Kidney capillary endothelial cell (primary cell): ENCODE measurements at regions not wholly inside any gene's neighbourhood (a gene's known extent, or its start where the extent isn't known, plus 50 kb on each side); places are given as distances from the start of the nearest gene placed in this dataset.

Experiments used
- DNase-seq: peaks from one replicate; pipeline ENCODE4 v3.0.0-alpha.2; 2018; ENCODE audit warnings: low spot score

DNA sequence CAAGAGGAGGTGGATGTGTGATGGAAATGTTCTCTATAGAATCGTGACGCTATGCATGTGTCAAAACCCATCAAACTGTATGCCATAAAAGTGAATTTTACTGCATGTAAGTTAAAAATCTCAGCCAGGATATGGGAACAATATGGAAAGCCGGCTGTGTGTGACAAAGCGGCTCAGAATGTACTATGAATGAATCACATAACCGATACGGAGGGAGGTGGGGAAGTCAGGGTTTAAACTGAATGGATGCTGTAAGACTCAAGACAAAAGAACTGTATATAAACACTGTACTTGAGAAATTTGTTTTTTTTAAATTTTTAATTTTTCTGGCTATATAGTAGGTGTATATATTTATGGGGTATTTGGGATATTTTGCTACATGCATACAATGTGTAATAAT is 111.6 kb upstream of the PDE4B start:
- peak; percentile 34 for DNase-seq

DNA sequence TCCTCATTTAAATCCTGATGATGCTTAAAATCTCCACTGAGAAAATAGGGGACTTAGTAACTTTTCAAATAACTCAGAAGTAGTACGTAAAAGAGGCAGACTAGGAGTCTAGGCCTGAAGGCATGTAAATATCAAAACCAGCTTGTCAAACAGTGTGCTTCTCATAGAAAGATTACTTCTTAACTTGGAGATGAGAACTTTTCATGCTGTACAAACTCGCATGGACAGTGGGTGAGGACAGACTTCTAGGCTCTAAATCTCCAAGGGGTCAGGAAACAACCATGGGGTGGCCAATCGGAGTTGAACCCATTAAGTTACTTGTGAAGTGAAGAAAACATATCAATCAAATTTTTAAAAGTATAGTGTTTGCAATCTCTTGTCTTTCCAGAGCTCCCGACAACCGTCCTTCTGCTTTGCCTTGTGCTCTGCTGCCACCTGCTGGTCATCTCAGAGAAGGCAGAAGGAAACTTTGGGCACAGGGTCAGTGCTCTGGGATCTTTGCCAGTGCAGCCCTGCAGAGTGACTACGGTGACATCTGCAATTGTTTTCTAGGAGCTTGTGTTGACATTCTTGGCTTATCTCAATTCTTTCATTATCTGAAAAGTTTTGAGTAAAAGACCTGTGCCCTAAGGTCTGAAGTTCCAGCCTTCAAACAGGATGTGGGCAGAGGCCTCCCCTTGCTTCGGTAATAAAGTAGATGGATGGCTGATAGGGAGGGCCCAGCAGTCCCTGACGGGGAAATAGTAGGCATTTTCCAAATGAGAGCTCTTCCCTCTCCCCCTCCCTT is 105.1 kb upstream of the PDE4B start:
- DNase-seq, result peak; percentile 82

DNA sequence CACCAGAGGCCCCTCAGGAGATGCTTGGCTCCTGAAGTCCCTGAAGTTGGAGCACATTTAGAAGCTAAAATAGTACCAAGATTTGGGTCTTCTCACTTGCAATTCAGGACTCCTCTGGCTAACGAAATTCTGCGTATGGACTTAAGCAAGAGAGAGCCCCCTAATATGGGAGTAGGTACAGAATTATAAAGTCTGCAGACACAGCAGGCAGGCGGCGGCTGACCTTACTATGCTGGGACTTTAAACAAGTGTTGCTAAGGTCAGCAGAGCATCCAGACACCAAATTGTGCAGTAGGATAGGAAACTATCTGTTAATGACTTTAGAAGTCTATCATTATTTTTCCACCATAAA is 104.5 kb upstream of the PDE4B start:
- DNase-seq, result no peak

DNA sequence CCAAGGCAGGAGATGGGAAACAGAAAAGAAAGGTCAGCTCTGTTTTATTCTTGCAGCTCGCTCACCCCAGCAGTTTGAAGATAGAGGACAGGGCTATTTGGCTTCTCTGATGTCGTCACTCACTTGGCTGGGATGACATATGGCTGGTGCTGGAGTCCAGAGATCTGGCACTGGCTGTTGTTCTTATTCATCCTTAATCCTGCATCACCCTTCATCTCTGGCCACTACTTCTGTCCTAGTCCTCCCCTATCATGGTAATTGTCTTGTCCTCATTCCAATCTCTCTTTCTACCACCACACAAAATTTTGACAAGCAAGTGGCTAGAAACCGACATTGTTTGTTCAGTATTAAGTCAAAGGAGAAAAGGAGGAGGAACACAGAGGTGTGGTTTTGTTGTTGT is 103.8 kb upstream of the PDE4B start:
- DNase-seq, result no peak

DNA sequence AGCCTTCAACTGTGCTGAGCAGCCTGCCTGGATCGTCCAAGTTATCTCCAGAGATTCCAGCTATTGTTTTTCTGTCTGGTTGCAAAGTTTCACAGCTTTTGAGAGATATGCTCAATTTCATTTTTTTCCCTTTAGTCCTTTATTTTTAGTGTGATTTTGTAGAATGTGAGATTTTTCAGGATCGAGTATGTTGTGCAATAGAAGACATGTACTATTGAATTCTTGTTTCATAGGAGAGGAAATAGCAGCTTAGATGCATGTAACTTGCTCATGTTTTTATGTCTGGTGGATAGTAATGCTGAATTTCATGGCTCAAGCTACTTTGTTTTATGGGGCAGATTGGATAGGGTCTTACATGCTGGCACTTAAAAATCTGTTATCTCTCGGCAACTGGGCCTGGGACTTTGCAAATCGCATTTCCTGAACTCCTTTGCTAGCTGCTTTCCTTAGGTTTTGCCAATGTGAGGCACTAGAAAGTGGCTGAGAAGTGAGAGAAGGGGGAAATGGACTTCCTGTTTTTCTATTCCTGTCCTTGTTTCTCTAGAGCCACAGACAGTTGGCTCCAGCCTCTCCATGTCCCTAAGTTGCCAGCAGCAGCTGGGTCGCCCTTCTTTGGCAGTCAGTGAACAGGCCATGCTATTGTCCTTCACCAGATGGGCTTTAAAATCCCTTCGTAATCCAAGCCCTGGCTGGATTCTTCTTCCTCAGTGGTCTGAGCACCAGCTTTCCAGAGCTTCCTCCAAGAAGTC is 101.4 kb upstream of the PDE4B start:
- DNase-seq, result no peak

DNA sequence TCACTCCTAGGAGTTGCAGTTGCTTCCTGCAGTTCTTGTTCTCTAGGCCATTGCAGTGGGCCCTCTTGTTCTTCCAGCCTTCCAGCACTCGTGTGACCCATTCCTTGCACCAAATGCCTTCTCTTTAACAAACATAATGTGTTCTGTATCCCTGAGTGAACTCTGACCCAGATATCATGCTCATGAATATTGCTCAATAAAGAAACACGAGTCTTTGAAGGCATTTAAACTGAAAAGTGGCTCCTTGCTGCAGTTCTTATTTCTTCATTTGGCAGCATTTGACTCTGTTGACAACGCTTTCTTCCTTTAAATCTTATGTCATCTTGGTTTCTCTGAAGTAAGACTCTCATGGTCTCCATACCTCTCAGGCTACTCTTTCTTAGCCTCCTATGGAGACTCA is 100.7 kb upstream of the PDE4B start:
- no peak for DNase-seq

DNA sequence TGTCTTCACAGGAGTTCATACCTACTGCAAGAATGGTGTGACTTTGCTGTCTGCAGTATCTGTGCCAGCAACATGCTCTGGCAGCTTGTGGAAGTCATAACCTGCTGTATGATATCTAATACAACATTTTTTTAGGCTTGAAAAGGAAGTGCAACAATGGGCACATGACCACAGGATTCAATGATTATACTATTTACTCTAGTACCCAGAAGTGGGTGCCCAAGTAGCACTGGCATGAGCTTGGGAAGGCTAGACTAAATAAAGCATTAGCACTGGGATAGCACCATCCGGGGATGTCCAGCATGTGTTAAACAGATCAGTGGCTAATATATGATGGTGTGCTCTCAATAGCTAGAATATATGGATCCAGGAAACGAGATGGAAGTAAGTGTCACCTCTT is 98.6 kb upstream of the PDE4B start:
- DNase-seq, result no peak

DNA sequence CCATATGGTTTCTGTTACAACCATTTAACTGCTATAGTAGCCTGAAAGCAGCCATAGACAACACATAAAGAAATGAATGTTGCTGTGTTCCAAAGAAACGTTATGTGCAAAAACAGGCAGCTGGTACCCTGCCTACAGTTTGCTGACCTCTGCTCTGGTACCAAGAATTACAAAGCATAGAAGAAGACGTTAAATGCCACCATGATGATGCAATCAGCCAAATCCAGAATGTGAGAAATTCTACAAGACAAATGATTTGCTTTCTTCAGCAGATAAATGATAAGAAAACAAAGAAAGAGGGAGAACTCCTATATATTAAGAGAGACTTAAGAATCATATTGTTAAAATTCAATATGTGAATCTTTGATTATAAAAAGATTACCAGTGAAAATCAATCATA is 97.8 kb upstream of the PDE4B start:
- no peak for DNase-seq

DNA sequence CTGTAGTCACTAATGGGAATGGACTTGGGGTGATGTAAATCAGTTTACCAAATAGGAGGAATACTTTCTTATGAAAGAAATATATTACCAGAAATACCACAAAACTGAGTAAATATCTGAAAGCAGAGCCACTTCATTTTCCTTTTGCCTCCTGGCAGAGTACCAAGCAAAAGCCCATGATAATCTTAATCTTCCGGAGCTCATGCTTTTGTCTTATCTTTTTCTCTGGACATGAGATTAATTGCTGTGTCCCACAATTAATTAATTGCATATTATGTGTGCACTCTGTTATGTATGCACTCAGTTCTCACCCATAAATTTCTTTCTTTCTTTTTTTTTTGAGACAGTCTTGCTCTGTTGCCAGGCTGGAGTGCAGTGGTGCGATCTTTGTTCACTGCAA is 94.1 kb upstream of the PDE4B start:
- no peak for DNase-seq

DNA sequence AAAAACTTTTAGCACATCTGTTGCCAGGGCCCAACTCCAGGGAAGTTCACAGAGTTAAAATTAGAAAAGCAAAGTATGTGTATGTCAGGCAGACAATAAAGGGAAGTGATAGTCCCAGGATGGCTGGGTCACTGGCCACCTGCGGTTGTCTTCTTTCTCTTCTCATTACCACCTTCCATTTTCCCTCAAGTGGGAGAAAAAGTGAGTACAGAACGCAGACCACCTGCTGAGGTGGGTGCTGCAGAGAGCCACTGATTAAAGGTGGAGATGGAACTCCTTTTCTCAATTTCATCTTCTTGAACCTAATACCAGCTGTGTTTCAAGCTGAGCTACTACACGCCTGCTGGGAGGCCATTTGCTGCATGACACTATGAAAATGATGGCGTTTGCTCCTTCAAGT is 88.8 kb upstream of the PDE4B start:
- no peak for DNase-seq

DNA sequence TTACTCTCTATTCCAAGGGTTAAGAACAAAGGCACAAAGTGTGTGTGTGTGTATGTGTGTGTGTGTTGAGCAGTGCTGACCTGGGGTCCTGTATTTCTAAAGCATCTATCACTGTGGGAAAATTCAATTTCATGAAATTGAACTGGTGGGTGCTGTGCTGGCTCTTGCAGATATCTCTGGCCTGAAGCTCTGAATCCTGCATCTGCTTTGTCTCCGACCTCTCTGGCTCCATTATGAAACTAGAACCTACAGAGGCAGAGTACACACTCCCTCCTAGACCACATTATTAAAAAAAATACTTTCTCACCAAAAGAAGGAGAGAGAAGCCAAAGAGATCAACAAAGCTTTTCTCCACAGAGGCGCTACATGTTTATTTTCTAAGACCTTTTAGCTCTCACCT is 88.4 kb upstream of the PDE4B start:
- DNase-seq, result no peak

DNA sequence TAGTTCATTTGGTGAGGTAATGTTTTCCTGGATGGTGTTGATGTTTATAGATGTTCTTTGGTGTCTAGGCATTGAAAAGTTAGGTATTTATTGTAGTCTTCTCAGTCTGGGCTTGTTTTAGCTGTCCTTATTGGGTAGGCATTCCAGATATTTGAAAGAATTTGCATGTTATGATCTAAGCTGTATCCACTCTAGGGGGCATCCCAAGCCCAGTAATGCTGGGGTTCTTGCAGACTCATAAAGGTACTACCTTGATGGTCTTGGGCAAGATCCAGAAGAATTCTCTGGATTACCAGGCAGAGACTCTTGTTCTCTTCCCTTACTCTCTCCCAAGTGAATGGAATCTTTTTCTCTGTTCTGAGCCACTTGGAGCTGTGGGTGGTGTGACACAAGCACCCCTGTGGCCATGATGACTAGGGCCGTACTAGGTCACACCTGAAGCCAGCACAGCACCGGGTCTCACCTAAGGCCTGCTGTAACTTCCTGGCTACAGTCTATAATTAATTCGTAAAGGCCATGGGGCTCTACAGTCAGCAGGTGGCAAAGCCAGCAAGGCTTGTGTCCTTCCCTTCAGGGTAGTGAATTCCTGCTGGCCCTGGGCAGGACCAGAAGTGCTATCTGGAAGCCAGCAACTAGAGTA is 74.8 kb upstream of the PDE4B start:
- peak; percentile 5 for DNase-seq

DNA sequence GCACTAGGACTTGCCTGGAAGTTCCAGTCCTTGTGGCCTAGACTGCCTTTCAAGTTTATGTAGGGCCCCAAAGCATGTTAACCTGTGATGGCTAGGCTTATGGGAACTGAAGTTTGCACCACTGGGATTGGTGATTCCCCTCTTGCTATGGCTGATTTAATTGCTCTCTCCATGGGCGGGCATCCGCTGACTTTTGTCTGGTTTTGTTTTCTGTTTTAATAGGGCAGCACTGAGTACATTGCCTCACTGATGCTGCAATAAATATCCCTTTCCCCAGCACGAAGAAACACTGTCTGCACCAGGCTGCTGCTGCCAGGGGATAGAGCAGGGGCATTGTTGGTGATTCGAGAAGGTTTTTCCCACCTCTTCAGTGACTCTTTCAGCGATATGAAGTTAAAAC is 73.3 kb upstream of the PDE4B start:
- DNase-seq, result no peak

DNA sequence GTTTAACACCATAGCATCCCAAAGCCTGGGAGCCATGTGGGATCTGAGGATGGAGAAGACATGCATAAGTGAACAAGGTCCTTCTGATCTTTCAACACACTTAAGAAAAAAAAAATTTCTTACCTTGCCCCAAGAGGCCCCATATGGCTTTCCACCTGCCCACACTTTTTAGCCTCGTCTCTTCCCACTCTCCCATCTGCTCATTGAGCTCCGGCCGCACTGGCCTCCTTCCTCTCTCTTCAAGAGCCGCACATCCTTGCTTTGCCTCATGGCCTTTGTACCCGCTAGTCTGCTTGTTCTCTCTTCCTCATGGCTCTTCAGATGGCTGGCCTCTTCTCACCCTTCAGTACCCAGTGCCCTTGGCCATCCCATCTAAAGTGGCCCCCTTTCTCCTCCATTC is 70.2 kb upstream of the PDE4B start:
- no peak for DNase-seq

DNA sequence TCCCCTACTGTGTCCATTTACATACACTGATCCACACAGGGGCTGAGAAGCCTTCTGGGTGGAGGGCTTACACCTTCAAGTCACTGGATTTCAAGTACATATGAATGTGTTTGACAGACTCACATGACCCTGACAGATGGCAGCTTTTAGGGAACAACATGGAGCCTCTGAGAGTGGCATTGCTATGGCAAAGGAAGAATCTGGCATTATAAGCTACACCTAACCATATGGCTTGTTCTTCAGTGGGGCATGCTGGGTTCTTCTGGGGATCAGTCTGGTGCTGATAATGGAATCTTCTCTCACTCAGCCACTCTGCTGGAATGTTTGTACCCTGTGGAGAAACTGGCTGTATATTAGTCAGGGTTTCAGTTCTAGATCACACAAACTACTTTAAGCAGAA is 68.5 kb upstream of the PDE4B start:
- DNase-seq, result no peak

DNA sequence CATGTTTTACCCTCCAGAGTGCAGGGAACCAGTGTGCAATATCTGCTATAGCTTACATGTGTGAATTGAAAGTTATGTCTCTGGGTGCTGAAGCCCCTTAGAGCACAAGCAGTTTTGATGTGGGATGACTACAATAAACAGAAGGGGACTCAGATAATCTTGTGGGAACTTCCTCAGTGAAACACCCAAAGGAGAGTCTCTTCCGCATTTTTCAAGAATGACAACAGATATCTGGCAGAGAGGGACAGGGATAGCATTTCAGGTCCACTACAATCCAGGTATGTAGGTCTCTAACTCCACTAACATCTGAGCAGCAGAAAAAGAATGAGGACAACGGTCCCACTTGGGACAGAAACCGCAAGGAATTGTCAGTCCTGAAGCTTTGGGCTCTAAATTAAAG is 67.6 kb upstream of the PDE4B start:
- no peak for DNase-seq

DNA sequence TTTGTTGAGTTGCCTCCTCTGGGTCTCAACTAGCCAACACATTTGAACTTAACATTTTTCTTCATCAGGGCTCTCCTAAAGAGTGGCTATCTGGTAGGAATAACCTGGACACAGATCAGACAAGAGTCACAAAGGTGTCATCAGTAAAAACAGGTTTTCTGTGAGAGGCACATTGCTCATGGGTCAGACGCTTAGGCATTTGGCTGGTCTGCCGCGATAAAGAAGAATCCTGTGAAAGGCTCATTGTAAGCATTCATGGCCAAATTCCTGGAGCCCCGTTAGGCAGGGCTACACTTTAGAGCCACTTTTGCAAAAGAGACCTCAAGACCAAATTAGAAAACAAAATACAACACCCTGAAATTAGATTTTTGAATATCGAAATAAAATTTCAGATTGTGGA is 64.2 kb upstream of the PDE4B start:
- no peak for DNase-seq

DNA sequence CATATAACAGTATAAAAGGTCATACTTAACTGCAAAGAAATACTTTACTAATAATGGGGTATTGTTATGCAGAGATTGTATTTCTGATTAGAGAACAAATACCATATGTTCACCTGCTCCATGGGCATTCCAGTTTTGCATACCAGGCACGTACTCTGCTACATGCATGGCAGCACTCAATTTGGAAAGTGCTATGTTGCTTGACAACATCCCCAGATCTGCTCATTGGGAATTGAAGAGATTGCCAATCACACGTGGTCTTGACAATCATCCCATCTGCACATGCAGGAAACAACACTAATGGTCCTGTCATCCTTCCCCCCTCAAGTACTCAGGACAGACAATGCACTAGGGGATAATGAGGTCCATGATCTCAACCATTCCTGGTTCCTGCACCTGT is 63.4 kb upstream of the PDE4B start:
- DNase-seq, result no peak

DNA sequence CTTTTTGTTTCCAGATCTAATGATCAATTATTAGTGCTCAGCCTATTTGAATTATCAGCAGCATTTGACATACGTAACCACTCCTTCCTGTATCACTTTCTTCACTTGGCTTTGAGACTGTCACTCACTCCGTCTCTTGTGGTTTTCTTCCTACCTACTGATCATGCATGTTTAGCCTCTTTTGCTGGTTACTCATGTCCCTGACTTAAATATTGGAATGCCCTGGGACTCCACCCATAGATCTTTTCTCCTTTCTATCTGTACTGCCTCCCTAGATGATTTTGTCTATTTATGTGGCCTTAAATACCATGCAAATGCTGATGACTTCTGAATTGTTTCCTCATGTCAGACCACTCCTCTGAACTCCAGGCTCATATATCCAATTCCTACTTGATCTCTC is 57.7 kb upstream of the PDE4B start:
- DNase-seq, result no peak

DNA sequence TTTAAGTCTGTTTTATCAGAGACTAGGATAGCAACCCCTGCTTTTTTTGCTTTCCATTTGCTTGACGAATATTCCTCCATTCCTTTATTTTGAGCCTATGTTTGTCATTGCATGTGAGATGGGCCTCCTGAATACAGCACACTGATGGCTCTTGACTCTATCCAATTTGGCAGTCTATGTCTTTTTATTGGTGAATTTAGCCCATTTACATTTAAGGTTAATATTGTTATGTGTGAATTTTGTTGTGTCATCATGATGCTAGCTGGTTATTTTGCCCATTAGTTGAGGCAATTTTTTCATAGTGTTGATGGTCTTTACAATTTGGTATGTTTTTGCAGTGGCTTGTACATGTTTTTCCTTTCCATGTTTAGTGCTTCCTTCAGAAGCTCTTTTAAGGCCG is 50.7 kb upstream of the PDE4B start:
- no peak for DNase-seq
